ENCODE measurements at regions not wholly inside any gene's neighbourhood (a gene's known extent, or its start where the extent isn't known, plus 50 kb on each side); places are given as distances from the start of the nearest gene placed in this dataset.

DNA sequence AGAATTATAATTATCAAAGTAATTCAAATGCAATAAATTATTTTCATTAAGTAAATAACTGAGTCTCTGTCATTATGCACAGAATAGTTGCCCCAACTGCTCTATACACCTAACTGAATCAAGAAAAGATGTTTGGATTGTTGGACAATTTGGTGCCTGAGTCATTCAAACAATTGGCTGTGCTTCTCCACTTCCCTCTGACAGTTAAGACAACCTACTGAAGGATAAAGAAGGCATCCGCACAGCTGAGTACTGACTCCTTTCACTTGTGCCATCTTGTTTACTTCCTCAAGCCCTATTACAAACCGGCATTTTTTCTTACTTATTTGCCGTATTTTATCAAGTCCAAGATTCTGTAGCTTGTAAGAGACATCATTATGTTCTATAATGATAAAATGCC lies 110.6 kb upstream of the C1QTNF7 start:
- no peak overlapping the region for H3K4me3 ChIP-seq (ENCODE audit: low read depth in 1 of 2, low read length in 1 of 2)
- H3K36me3 ChIP-seq: no peaks in the 10 kb centered on the region
- no peaks in the 10 kb centered on the region for H3K27me3 ChIP-seq
- no peak overlapping the region for H3K27ac ChIP-seq
- H3K4me1 ChIP-seq (ENCODE audit: control insufficient read depth in 1 of 2, insufficient read depth in 1 of 2, low read depth in 1 of 2, low read length in 1 of 2): no peaks in the 10 kb centered on the region
- no peaks in the 10 kb centered on the region for H3K9me3 ChIP-seq
- TF ChIP-seq, protein P1, sequence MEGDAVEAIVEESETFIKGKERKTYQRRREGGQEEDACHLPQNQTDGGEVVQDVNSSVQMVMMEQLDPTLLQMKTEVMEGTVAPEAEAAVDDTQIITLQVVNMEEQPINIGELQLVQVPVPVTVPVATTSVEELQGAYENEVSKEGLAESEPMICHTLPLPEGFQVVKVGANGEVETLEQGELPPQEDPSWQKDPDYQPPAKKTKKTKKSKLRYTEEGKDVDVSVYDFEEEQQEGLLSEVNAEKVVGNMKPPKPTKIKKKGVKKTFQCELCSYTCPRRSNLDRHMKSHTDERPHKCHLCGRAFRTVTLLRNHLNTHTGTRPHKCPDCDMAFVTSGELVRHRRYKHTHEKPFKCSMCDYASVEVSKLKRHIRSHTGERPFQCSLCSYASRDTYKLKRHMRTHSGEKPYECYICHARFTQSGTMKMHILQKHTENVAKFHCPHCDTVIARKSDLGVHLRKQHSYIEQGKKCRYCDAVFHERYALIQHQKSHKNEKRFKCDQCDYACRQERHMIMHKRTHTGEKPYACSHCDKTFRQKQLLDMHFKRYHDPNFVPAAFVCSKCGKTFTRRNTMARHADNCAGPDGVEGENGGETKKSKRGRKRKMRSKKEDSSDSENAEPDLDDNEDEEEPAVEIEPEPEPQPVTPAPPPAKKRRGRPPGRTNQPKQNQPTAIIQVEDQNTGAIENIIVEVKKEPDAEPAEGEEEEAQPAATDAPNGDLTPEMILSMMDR (IDR thresholded peaks at IDR 0.05): no peak

DNA sequence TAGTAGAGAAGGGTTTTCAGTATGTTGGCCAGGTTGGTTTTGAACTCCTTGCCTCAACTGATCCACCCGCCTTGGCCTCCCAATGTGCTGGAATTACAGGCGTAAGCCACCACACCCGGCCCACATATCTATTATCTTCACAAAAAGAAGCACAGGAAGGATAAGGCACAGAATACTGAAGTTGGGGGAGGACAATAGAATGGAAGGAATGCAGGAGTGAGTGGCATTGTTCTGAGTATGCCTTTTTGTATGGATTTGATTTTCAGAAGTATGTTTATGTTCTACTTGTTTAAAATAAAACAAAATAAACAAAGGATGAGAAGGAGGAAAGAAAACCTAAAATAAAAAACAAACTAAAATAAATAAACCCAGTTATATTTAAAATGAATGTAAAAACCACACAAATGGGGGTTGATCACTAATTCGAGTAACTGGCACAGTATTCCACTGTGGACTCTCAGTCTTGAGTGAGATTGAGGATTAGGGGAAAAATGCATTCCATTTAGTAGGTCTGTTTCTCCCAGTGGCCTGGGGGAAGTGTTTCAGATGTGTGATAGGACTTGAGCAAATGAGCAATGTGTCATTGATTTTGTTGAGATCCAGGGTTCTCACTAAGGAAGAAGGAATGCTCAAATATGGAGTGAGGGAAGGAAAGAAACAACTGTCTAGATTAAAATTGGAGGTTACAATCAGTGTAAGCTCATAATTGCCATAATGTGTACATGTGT lies 109.0 kb upstream of the C1QTNF7 start:
- no peaks in the 10 kb centered on the region for H3K27me3 ChIP-seq
- no peak overlapping the region for H3K4me3 ChIP-seq (ENCODE audit: low read depth in 1 of 2, low read length in 1 of 2)
- TF ChIP-seq, protein P1 (IDR thresholded peaks at IDR 0.05): no peak
- H3K27ac ChIP-seq: no peak overlapping the region
- H3K9me3 ChIP-seq: no peaks in the 10 kb centered on the region
- H3K4me1 ChIP-seq (ENCODE audit: control insufficient read depth in 1 of 2, insufficient read depth in 1 of 2, low read depth in 1 of 2, low read length in 1 of 2): no peaks in the 10 kb centered on the region
- no peaks in the 10 kb centered on the region for H3K36me3 ChIP-seq

DNA sequence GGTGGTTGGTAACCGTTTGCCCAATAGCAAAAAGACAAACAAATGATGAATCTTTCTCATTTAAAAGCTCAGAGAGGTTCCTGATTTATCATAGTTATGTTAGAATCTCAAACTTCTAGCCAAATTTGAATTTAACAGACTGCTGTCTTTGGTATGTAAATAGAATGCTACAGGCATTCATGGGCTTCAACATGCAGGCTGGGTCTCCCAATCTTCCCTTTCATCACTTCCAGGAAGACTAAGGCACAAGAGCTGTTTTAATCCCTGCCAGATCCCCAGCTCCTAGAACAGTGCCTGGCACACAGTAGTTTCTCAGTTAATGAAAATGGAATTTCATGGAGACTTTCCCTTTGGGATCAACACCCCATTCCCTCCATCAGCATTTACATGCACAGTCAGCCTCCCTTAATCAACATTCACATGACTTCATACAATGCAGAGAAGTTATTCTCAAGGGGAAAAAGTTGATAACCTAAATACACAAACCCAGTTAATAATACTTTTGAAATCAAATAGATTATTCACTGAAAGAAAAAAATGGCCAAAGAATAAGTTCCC lies 107.6 kb upstream of the C1QTNF7 start:
- H3K36me3 ChIP-seq: no peaks in the 10 kb centered on the region
- H3K4me1 ChIP-seq (ENCODE audit: control insufficient read depth in 1 of 2, insufficient read depth in 1 of 2, low read depth in 1 of 2, low read length in 1 of 2): no peaks in the 10 kb centered on the region
- H3K9me3 ChIP-seq: no peaks in the 10 kb centered on the region
- H3K27me3 ChIP-seq: no peaks in the 10 kb centered on the region
- H3K27ac ChIP-seq: no peak overlapping the region
- no peak overlapping the region for H3K4me3 ChIP-seq (ENCODE audit: low read depth in 1 of 2, low read length in 1 of 2)
- TF ChIP-seq, protein P1 (IDR thresholded peaks at IDR 0.05): no peak

DNA sequence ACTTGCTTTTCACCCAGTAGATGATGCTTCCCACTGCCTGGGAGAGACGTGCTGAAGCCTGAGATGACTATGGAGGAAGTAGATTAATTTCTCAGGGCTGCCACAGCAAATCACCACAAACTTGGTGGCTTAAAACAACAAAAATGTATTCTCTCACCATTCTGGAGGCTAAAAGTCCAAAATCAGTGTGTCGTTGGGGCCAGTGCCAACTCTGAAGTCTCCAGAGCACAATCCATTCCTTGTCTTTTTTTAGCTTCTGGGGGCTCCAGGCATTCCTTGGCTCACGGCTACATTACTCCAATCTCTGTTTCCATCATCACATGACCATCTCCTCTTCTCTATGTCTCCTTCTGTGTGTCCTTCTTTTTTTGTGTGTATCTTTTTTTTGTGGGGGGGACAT lies 105.8 kb upstream of the C1QTNF7 start:
- no peak overlapping the region for H3K27ac ChIP-seq
- TF ChIP-seq, protein P1 (IDR thresholded peaks at IDR 0.05): no peak

DNA sequence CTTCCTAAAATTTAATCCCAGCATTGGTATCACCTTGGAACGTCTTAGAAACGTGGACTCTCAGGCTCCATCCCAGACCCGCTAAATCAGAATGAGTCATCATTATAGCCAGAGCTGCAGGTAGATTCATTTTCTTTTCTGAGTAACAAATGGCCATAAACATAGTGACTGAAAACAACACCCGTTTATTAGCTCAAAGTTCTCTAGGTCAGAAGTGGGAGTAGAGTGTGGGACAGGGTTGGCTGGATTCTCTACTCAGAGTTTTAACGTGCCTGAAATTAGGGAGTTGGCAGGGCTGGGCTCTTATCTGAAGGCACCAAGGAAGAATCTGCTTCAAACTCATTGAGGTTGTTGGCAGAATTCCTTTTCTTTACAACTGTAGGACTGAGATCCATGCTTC lies 101.8 kb upstream of the C1QTNF7 start:
- no peaks in the 10 kb centered on the region for H3K9me3 ChIP-seq
- H3K4me1 ChIP-seq (ENCODE audit: control insufficient read depth in 1 of 2, insufficient read depth in 1 of 2, low read depth in 1 of 2, low read length in 1 of 2): no peaks in the 10 kb centered on the region
- H3K27me3 ChIP-seq: no peaks in the 10 kb centered on the region
- no peaks in the 10 kb centered on the region for H3K36me3 ChIP-seq
- TF ChIP-seq, protein P1 (IDR thresholded peaks at IDR 0.05): no peak
- no peak overlapping the region for H3K4me3 ChIP-seq (ENCODE audit: low read depth in 1 of 2, low read length in 1 of 2)
- H3K27ac ChIP-seq: no peak overlapping the region

More for the DNA sequence above, 105.8 kb upstream of the C1QTNF7 start:
- Histone ChIP-seq H3K27me3 (no peaks in the 10 kb centered on the region), H3K4me1 (ENCODE audit: control insufficient read depth in 1 of 2, insufficient read depth in 1 of 2, low read depth in 1 of 2, low read length in 1 of 2) (no peaks in the 10 kb centered on the region), H3K36me3 (no peaks in the 10 kb centered on the region), H3K9me3 (no peaks in the 10 kb centered on the region), H3K4me3 (ENCODE audit: low read depth in 1 of 2, low read length in 1 of 2) (no peak overlapping the region)

Data from neutrophil (primary cell).